ENCODE measurements at regions not wholly inside any gene's neighbourhood (a gene's known extent, or its start where the extent isn't known, plus 50 kb on each side); places are given as distances from the start of the nearest gene placed in this dataset.

- Histone ChIP-seq H3K4me3 (ENCODE audit: low read length) (no peak overlapping the region), H3K36me3 (ENCODE audit: control insufficient read depth in 2 of 3, insufficient read depth in 3 of 3, low read length in 3 of 3) (no peaks in the 10 kb centered on the region), H3K27me3 (ENCODE audit: control insufficient read depth in 2 of 2, insufficient read depth in 2 of 2, low read length in 2 of 2) (no peaks in the 10 kb centered on the region), H3K4me1 (ENCODE audit: control insufficient read depth in 2 of 2, insufficient read depth in 2 of 2, low read length in 2 of 2) (peaks cover 0 to 4% of the 10 kb centered on the region in 2 donors), H3K27ac (ENCODE audit: low read depth, low read length) (no peak overlapping the region), H3K9me3 (ENCODE audit: control insufficient read depth in 2 of 3, low read length in 3 of 3) (no peaks in the 10 kb centered on the region)
- H3K36me3 Mint-ChIP-seq, result no peaks in the 10 kb centered on the region
- H3K4me3 Mint-ChIP-seq, result peak overlapping the region; percentile 15 to 83 (median 64)
- H3K27me3 Mint-ChIP-seq, result peaks cover 19 to 47% (median 31%) of the 10 kb centered on the region in 5 donors
- DNase-seq (peak in 2 of 9 donors; percentile 11 to 24), ATAC-seq (no peak)
- intact Hi-C loops (cut with micrococcal nuclease), result no loop called here
- peak overlapping the region in 3 of 9 donors; percentile 15 to 29 (median 25) for H3K27ac Mint-ChIP-seq
- ChIA-PET POLR2A (no interaction called here), CTCF (no interaction called here)
- peaks cover 0 to 5% (median 3%) of the 10 kb centered on the region in 7 donors for H3K4me1 Mint-ChIP-seq
- peaks cover 0 to 1% (median 0%) of the 10 kb centered on the region in 11 donors for H3K9me3 Mint-ChIP-seq
These were observed 83.2 kb upstream of the IRS2 start for GRCh38 chr13:109869312-109870237.

- no peak overlapping the region for H3K27ac Mint-ChIP-seq
- peaks cover 0 to 1% (median 0%) of the 10 kb centered on the region in 11 donors for H3K9me3 Mint-ChIP-seq
- Histone ChIP-seq H3K9me3 (ENCODE audit: control insufficient read depth in 2 of 3, low read length in 3 of 3) (no peaks in the 10 kb centered on the region), H3K27me3 (ENCODE audit: control insufficient read depth in 2 of 2, insufficient read depth in 2 of 2, low read length in 2 of 2) (no peaks in the 10 kb centered on the region), H3K4me1 (ENCODE audit: control insufficient read depth in 2 of 2, insufficient read depth in 2 of 2, low read length in 2 of 2) (peaks cover 0 to 4% of the 10 kb centered on the region in 2 donors), H3K4me3 (ENCODE audit: low read length) (no peak overlapping the region), H3K27ac (ENCODE audit: low read depth, low read length) (no peak overlapping the region), H3K36me3 (ENCODE audit: control insufficient read depth in 2 of 3, insufficient read depth in 3 of 3, low read length in 3 of 3) (no peaks in the 10 kb centered on the region)
- H3K27me3 Mint-ChIP-seq, result peaks cover 19 to 38% (median 35%) of the 10 kb centered on the region in 5 donors
- H3K4me1 Mint-ChIP-seq, result peaks cover 0 to 5% (median 3%) of the 10 kb centered on the region in 7 donors
- no peaks in the 10 kb centered on the region for H3K36me3 Mint-ChIP-seq
- DNase-seq (no peak), ATAC-seq (no peak)
- intact Hi-C loops (cut with micrococcal nuclease), result no loop called here
- CTCF ChIA-PET, result no interaction called here
- POLR2A ChIA-PET, result no interaction called here
- peak overlapping the region in 8 of 10 donors; percentile 4 to 83 (median 72) for H3K4me3 Mint-ChIP-seq
These were observed 82.4 kb upstream of the IRS2 start for GRCh38 chr13:109868578-109869311.

GRCh38 chr13:109867766-109868165 is 81.4 kb upstream of the IRS2 start:
- H3K4me1 ChIP-seq (ENCODE audit: control insufficient read depth in 2 of 2, insufficient read depth in 2 of 2, low read length in 2 of 2), result peaks cover 0 to 4% of the 10 kb centered on the region in 2 donors
- no peak overlapping the region for H3K27ac ChIP-seq (ENCODE audit: low read depth, low read length)
- H3K36me3 ChIP-seq (ENCODE audit: control insufficient read depth in 2 of 3, insufficient read depth in 3 of 3, low read length in 3 of 3), result no peaks in the 10 kb centered on the region
- H3K9me3 ChIP-seq (ENCODE audit: control insufficient read depth in 2 of 3, low read length in 3 of 3), result no peaks in the 10 kb centered on the region
- H3K4me3 ChIP-seq (ENCODE audit: low read length), result no peak overlapping the region
- DNase-seq (no peak), ATAC-seq (no peak)
- no peaks in the 10 kb centered on the region for H3K27me3 ChIP-seq (ENCODE audit: control insufficient read depth in 2 of 2, insufficient read depth in 2 of 2, low read length in 2 of 2)
- Mint-ChIP-seq H3K4me1 (peaks cover 0 to 5% (median 3%) of the 10 kb centered on the region in 7 donors), H3K27ac (no peak overlapping the region), H3K36me3 (no peaks in the 10 kb centered on the region), H3K27me3 (peaks cover 23 to 42% (median 33%) of the 10 kb centered on the region in 5 donors), H3K9me3 (peaks cover 0 to 1% (median 0%) of the 10 kb centered on the region in 11 donors), H3K4me3 (no peak overlapping the region)
- intact Hi-C loops (cut with micrococcal nuclease), result no loop called here
- ChIA-PET CTCF (no interaction called here), POLR2A (no interaction called here)

GRCh38 chr13:109862627-109863026 is 76.2 kb upstream of the IRS2 start:
- no peak for ATAC-seq
- ChIA-PET CTCF (no interaction called here), POLR2A (no interaction called here)
- H3K4me1 Mint-ChIP-seq, result no peaks in the 10 kb centered on the region
- H3K27ac Mint-ChIP-seq, result no peak overlapping the region
- H3K9me3 ChIP-seq (ENCODE audit: control insufficient read depth in 2 of 3, low read length in 3 of 3), result no peaks in the 10 kb centered on the region
- DNase-seq, result no peak
- no peak overlapping the region for H3K27ac ChIP-seq (ENCODE audit: low read depth, low read length)
- H3K27me3 ChIP-seq (ENCODE audit: control insufficient read depth in 2 of 2, insufficient read depth in 2 of 2, low read length in 2 of 2), result no peaks in the 10 kb centered on the region
- no peak overlapping the region for H3K4me3 ChIP-seq (ENCODE audit: low read length)
- H3K27me3 Mint-ChIP-seq, result peaks cover 23 to 62% (median 42%) of the 10 kb centered on the region in 5 donors
- H3K4me3 Mint-ChIP-seq, result no peak overlapping the region
- H3K4me1 ChIP-seq (ENCODE audit: control insufficient read depth in 2 of 2, insufficient read depth in 2 of 2, low read length in 2 of 2), result no peaks in the 10 kb centered on the region
- H3K9me3 Mint-ChIP-seq, result peaks cover 0 to 4% (median 0%) of the 10 kb centered on the region in 11 donors
- intact Hi-C loops (cut with micrococcal nuclease), result no loop called here
- H3K36me3 ChIP-seq (ENCODE audit: control insufficient read depth in 2 of 3, insufficient read depth in 3 of 3, low read length in 3 of 3), result no peaks in the 10 kb centered on the region
- no peaks in the 10 kb centered on the region for H3K36me3 Mint-ChIP-seq

- H3K27ac ChIP-seq (ENCODE audit: low read depth, low read length), result no peak overlapping the region
- DNase-seq, result no peak
- H3K4me3 Mint-ChIP-seq, result no peak overlapping the region
- intact Hi-C loops (cut with micrococcal nuclease), result no loop called here
- H3K4me1 ChIP-seq (ENCODE audit: control insufficient read depth in 2 of 2, insufficient read depth in 2 of 2, low read length in 2 of 2), result no peaks in the 10 kb centered on the region
- no peak for ATAC-seq
- ChIA-PET POLR2A (no interaction called here), CTCF (no interaction called here)
- no peaks in the 10 kb centered on the region for H3K27me3 ChIP-seq (ENCODE audit: control insufficient read depth in 2 of 2, insufficient read depth in 2 of 2, low read length in 2 of 2)
- H3K27ac Mint-ChIP-seq, result no peak overlapping the region
- H3K36me3 Mint-ChIP-seq, result no peaks in the 10 kb centered on the region
- no peaks in the 10 kb centered on the region for H3K9me3 ChIP-seq (ENCODE audit: control insufficient read depth in 2 of 3, low read length in 3 of 3)
- no peaks in the 10 kb centered on the region for H3K4me1 Mint-ChIP-seq
- peaks cover 14 to 69% (median 52%) of the 10 kb centered on the region in 5 donors for H3K27me3 Mint-ChIP-seq
- no peak overlapping the region for H3K4me3 ChIP-seq (ENCODE audit: low read length)
- H3K36me3 ChIP-seq (ENCODE audit: control insufficient read depth in 2 of 3, insufficient read depth in 3 of 3, low read length in 3 of 3), result no peaks in the 10 kb centered on the region
- peaks cover 0 to 6% (median 0%) of the 10 kb centered on the region in 11 donors for H3K9me3 Mint-ChIP-seq
These were observed 73.5 kb upstream of the IRS2 start for GRCh38 chr13:109859898-109860297.

GRCh38 chr13:109859216-109859835 is 72.9 kb upstream of the IRS2 start:
- no peak for DNase-seq
- H3K27ac Mint-ChIP-seq, result no peak overlapping the region
- no peaks in the 10 kb centered on the region for H3K36me3 Mint-ChIP-seq
- H3K4me1 Mint-ChIP-seq, result no peaks in the 10 kb centered on the region
- ChIA-PET CTCF (no interaction called here), POLR2A (no interaction called here)
- Histone ChIP-seq H3K36me3 (ENCODE audit: control insufficient read depth in 2 of 3, insufficient read depth in 3 of 3, low read length in 3 of 3) (no peaks in the 10 kb centered on the region), H3K4me1 (ENCODE audit: control insufficient read depth in 2 of 2, insufficient read depth in 2 of 2, low read length in 2 of 2) (no peaks in the 10 kb centered on the region), H3K27me3 (ENCODE audit: control insufficient read depth in 2 of 2, insufficient read depth in 2 of 2, low read length in 2 of 2) (no peaks in the 10 kb centered on the region), H3K27ac (ENCODE audit: low read depth, low read length) (no peak overlapping the region), H3K4me3 (ENCODE audit: low read length) (no peak overlapping the region), H3K9me3 (ENCODE audit: control insufficient read depth in 2 of 3, low read length in 3 of 3) (no peaks in the 10 kb centered on the region)
- intact Hi-C loops (cut with micrococcal nuclease), result no loop called here
- peaks cover 0 to 6% (median 0%) of the 10 kb centered on the region in 11 donors for H3K9me3 Mint-ChIP-seq
- no peak overlapping the region for H3K4me3 Mint-ChIP-seq
- no peak for ATAC-seq
- peaks cover 16 to 73% (median 57%) of the 10 kb centered on the region in 5 donors for H3K27me3 Mint-ChIP-seq
